DMS53 (cell line): ENCODE measurements at regions not wholly inside any gene's neighbourhood (a gene's known extent, or its start where the extent isn't known, plus 50 kb on each side); places are given as distances from the start of the nearest gene placed in this dataset.
"Not testable (repeated sequence)": the region's sequence is repeated elsewhere in the genome, so short reads cannot be mapped to it uniquely, and the experiment has no call there.

Experiments
- DNase-seq: peaks from one replicate; lab custom pipeline; 2025; lab: John Stamatoyannopoulos, UW

DNA sequence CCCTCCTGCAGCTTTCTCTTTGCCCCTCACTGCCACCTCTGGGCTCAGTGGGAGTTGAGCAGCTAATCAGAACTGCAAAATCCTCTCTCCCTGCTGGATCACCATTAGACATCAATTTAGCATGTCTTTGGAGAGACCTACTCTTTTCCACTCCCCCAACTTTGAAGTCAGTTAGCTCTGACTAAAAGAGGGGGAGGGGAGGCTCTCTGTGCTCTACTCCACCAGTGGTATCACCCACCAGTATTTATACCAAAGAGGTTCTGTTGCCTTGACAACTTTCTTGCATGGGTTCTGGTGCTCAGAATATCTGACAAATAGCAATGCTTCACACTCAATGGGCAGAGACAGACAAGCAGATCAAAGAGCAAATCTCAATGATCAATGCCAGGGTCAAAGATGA, 146.2 kb upstream of the ROPN1 start:
- DNase-seq, result no peak

DNA sequence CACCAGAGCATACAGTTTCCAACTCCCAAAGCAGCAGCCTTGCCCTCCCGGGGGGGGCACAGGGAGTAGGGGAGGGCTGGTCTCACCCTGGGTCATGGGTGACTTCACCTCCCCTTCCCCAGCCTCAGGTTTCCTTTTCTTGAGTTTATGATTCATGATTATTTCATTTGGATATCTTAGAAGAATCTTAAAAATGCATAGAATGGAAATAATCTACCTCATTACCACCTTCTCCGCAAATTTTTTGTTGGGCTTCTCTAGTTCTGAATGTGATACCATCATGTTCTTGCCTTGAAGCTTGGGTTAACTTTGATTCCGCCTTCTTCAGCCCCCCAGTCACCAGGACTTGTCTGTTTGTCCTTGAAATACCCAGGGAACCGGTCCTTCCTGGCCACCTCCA, 148.8 kb upstream of the ROPN1 start:
- DNase-seq, result no peak

DNA sequence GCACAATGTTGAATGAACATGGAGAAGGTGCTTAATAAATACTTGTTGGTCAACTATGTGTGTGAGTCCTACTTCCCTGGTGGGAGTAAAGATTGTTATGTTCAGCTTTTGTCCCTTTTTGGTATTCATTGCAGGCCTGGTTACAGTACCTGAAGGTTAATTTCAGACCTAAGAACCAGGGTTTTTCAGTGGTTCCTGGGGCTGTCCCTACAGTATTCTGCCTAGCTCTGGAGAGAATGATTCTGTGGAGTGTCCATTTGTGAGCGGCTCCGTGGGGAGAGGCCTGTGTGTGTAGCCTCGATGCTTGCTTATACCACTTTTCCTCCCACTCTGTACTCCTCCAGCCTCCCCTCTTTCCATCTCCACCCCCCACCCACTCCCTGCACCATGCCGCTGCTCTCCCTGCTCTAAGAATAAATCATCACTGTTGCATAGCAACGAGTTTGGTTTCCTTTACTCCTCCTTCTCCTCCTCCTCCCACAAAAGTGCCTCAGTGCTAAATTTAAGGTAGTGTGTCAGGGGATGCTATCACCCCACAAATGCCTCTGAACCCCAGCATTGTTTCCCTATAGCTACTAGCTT, 150.6 kb upstream of the ROPN1 start:
- DNase-seq, result no peak

DNA sequence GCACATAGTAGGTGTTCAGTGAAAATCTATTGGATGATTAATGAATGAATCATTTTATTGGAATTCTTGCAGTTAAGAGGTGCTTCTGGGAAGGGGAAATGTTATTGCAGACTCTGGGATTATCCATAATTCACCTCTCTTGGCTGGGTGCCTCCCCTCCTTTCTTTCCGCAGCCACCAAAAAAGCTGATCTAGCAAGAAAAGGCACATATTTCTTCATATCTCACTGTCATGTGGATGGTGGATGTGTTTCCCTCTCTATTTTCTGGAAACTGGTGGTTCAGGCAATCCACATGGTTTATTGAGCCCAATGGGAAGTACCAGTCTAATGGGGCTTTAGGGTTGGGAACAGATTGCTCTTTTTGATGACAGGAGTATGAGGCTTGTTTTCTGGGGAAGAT, 151.1 kb upstream of the ROPN1 start:
- no peak for DNase-seq

DNA sequence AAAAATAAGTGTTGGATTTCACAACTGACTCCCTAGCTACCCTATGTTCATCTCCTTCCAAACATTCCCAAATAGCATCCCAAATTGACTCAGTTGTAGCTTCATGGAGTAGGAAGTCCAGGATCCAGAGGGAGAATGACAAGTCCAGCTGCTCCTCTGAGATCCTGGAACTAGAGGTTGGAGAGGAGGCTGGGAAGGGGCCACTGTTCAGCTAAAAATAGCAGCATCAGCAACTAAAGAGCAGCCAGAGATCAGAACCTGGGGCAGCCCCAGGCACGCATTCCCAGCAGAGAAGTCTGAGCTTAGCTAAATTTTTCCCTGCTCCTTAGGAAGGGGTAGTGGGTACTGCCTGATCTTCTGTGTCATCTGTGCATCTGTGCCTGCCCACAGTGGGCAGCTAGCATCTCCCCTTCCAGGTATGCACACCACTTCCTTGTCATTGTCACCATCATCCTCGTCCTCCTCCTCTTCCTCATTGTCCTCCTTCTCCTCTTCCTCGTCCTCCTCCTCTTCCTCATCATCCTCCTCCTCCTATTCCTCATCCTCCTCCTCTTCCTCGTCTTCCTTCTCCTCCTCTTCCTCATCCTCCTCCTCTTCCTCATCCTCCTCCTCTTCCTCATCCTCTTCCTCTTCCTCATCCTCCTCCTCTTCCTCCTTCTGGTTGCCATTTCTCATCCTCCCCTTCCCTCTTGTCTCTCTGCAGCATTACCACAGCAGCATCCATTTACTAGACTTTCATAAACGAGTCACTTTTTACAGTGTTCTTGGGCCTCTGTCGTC, 152.3 kb upstream of the ROPN1 start:
- no peak for DNase-seq

DNA sequence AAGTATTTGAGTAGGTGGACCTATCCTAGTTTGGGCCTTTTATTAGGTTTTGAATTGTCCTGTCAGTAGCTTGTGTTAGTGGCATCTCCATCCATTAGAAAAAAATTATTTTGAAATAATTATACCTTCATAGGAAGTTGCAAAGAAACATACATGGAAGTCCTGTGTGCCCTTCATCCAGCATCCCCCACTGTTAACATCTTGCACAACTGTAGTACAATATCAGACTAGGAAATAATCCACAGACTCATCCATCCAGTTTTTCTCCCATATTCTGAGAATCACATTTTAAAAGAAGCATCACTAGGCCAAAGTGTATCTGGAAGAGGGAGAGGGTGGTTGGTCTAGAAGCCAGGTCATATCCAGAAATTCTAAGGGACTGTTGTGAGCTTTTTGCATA, 155.5 kb upstream of the ROPN1 start:
- DNase-seq, result no peak

DNA sequence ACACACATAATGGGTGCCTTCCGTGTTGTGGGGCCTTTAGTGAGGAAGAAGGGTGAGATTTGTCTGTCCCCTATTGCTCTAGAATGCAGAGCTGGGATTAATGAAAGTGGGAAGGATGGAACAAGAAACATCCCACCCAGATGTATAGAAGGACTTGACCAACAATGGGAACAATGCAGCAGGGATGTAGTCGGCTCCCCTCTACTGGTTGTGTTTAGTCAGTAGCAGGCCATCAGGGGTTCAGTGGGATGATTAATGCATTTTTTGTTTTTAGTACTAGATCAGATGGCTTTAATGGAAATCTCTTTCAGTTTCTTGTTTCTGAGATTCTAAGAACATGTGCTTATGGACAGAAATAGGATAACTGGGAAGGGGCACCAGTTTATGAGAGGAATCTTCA, 156.0 kb upstream of the ROPN1 start:
- DNase-seq, result no peak

DNA sequence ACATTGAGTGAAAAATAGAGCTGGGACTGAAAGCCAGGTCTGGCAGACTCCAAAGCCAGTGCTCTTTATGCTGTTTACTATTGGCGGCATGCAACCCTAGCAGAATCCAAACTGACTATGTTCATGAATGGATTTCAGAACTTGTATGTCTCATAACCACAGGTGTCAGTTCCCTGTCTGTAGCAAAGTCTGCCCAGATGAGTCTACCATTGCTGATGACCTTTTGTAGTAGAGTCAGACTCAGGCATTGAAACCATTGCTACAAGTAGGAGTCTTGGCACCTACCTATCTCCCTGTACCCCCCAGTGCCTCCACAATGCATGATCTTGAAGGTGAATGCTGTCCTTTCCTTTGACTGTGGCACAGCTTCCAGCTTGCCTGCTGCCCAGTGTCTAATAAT, 157.2 kb upstream of the ROPN1 start:
- no peak for DNase-seq

DNA sequence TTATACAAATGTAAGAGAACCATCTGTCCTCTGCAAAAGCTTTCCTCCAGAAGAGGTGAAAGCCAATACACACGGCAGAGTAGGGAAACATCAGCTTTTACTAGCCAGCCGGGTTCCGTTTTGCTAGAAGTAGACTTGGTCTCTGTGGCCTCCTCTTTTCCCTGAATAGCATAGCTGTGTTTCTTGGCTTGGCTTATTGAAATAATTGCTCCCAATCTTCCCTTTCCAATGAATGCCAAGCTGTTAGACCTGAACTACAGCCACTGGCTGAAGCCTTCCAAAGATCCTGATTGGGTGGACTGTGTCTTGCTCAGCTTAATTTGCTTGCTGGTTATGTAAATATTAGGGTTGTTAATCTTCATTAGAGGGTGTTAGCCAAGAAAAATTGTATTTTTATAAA, 157.8 kb upstream of the ROPN1 start:
- DNase-seq, result no peak

DNA sequence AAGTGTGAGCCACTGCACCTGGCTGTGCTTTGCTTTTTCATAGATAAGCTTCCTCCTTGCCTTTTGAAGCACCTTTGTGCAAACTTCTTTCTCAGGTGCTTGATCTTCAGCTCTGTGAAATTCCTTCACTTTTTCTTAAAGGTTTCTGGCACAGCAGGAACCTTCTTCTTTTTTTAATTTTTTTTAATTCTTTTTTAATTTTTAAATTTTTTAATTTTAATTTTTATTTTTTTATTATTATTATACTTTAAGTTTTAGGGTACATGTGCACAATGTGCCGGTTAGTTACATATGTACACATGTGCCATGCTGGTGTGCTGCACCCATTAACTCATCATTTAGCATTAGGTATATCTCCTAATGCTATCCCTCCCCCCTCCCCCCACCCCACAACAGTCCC, 161.0 kb upstream of the ROPN1 start:
- DNase-seq, result not testable (repeated sequence)

DNA sequence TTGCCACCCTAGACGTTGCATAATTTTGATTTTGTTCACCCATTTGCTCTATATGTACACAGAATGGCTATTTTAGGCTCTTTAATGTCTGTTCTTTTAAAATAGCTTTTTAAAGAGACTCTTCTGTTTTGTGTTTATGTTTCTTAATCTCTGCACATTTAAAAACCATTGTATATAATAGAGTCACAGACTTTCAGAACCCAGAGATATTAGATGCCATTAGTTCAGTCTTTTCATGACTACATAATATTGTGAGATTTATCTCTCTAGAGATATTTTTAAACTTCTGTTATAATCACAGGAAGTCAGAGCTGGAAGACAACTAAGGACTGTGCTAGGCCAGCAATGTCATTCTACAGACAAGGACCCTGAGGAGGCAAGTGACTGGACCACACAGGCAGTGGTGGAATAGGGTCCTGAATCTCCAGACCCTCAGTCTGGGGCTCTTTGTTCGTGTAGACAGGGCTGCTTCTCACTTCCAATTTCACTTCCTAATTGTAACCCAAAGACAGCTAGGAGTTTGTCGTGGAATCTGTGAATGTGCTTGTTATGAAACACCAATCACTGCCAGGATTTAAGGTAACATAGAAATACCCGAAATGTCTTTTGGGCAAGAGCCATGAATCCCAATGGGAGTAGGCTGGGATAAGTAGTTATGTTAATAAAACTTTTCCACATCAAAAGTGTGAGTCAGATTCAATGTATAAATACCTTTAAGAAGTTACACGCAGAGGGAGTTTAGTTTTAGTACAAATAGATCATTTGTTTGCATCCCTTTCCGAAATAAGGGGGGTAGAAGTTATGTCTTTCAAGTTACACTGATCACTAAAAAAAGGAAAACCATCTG, 165.2 kb upstream of the ROPN1 start:
- no peak for DNase-seq

DNA sequence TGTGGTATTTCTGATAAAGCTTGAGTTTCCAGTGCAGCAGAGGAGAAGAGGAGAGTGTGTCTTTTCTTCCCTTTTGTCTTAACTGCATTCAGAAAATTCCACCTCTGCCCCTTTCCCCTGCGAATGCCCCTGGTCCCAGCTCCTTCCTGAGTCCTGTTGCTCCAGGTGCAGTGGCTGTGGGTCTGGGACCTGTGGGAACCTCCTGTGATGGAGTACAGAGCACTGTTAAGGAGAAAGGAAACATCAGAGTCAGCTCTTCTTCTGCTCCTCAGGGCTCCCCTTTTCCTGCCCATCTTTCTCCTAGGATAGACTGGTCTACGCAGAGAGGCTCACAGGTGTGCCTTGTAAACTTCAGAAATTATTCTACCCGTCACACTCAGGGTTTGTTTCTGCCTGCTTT, 165.8 kb upstream of the ROPN1 start:
- no peak for DNase-seq

DNA sequence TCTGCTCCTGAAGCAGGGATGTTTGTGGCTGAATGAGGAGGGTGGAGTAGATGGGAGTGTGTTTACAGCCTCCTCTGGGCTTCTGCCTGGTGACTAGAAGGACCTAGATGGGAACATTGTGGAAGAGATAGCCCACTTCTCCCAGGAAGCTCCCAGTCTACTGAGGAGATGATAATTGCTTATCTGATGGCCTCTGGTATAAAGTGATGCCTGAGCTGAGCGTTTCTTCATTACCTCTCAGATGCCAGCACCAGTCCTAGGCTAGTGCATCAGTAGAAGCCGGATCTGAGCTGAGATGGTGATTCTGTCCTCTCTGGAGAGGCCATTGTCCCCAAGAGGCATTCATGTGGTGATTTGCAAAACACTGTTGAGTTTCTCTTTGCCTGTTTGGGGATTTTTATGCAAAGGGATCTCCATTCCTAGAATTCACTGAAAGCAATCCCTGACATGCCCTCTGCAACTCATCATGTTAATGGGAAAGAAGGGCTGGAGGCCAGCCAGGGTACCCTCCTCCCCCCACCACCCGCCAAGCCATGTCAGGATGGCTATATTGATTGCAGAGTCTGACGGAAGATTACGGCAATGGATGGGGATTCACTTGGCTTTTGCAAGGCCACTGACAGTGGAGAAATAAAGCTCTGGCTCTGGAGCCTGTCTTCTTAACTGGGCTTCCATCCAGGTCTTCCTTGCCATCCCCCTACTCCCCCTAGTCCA, 166.4 kb upstream of the ROPN1 start:
- DNase-seq, result no peak

DNA sequence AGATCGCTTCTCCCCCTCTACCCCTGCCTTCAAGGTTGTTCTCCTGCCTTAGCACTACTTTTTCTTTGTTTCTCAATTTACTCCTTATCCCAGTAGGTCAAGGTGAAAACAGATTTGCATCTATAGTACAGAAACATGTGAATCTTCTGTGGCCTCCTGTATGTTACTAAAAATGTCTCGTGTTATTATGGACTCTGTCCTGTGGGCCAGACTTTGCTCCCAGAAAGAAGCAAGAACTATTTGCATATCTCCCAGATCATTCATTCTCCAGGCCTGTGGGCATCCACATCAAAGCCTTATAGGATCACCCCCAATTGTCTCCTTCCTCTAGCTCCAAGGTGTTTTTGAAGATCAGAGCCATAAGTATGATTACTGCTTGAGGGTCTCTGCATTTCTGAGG, 169.5 kb upstream of the ROPN1 start:
- DNase-seq, result no peak

DNA sequence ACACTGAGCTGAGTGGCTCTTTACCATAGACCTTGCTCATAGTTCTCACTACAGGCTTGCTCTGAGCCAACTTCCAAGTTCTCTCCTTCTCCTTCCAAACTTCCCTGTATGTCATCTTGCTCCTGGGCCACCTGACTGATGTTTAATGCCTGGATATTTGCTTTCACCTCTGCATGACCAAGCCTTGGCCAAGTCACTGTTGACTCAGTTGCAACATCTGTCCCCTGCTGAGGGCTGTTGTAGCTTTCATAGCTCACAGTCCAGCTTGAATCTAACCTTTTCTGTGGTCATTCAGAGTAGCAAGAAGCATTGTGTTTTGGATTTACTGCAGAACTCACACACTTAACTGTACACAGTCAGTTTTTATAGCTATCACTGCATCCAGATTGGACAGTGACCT, 171.8 kb upstream of the ROPN1 start:
- peak; percentile 29 for DNase-seq

DNA sequence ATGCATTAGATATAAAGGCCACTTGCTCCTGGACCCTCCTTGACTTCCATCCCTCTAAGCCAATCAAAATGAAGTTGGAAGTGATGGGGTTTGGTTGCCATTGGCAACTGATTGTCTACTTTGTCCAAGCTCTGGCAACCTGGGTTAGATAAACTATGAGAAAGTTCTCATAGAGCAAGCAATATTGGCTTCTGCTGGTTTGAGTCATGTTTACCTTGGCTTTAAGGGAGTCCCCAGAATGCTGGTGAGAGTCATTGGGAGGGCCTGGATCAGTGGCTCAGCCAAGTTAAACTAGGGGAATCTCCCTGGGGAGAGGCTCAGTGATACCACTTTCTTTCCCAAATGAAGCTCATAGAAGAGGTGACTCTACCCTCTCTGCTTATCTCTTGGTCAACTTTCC, 176.3 kb upstream of the ROPN1 start:
- DNase-seq, result peak; percentile 8

DNA sequence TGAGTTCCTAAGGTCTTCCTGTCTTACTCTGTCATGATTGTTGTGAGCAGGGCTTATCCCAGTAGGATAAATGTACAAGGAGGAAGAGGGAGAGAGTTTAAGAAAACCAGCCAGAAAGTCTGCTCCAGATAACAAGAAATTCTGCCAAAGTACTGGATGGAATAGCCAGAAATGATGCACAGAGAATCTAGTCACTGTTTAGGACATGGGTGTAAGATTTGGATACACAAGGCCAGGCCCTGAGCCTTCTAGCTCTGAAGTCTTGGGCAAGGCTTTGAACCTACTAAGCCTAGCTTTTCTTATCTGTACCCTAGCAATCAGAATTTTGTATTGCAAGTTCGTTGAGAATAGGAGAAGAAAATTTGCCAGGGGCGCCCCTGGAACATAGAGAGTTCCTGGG, 180.4 kb upstream of the ROPN1 start:
- no peak for DNase-seq

DNA sequence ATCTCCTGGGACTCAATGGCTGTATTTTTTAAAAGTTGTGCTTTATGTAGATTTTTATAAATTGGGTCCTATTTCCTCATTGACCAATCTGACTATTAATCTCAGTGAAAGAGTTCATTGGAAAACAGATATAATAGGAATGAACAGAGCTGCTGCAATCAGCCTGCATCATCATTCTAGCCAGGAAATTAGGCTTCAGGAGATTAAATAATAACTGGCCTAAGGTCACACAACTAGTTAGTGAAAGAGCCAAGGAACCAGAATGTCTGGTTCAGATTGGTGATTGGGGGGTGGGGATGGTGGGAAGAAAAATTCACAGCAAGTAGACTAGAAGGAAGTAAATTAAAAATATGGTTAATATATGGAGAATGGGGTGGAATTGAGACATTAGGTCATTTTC, 180.9 kb upstream of the ROPN1 start:
- DNase-seq, result peak; percentile 16

DNA sequence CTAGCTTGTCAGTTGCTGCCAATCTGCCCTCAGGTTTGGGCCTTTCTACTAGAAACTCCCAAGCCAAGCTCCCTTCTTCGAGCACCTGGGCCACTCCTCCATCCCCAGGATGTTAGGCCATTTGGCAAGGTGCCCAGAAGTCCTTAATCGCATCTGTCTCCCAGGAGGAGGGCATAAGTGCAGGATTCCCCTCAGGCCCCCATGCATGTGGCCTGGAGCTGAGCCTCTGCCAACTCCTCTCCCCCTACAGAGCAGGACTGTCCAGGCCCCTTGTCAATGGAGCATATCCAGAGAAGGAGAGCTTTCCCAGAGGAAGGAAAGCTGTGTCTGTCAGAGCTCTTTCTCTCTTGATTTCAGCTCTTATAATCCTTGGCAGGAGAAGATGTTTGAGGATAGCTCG, 182.6 kb upstream of the ROPN1 start:
- peak; percentile 93 for DNase-seq

DNA sequence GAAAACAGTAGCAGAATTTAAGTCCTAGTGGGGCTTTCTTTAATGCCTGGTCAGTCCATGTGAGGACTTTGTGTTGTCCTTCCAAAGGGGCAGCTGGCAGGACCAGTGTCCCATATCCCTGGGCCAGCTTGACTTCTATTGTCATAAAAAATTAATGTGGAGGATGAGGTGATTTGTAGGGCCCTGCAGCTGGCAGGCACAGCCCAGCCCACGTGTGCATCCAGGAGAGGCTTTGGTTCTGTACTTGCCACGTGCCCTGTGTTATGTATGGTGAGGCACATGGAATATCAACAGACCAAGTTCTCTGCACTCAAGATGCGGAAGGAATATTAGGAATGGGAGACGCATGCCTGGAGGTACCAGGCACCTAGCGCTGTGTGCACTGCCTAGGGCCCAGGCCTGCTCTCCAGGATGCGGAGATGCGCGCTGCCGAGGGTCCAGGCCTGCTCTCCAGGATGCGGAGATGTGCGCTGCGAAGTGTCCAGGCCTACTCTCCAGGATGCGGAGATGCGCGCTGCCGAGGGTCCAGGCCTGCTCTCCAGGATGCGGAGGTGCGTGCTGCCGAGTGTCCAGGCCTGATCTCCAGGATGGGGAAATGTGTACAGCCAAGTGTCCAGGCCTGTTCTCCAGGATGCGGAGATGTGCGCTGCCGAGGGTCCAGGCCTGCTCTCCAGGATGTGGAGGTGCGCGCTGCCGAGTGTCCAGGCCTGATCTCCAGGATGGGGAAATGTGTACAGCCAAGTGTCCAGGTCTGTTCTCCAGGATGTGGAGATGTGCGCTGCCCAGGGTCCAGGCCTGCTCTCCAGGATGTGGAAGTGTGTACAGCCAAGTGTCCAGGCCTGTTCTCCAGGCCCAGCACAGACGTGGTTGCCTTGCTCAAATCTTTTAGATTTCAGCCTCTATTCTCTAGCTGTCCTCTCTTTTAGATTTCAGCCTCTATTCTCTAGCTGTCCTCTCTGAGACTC, 183.3 kb upstream of the ROPN1 start:
- DNase-seq, result peak; percentile 75

DNA sequence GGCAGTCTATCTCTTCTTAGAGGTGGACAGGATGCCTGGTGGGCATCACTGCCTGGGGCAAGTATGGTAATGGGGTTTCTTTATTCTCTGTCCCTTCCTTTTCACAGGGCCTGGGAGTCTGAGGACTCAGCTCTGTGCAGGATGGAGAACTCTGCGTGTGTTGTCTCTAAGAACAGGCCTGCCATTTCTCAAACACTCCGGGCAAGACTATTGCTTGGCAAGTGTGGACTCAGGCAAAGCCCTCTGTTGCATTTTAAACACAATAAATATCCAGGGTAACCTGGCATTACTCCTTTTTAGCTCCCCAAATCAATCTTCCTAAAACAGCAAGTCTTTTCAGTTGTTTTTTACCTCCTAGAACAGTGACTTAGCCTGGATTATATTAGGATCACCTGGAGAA, 185.1 kb upstream of the ROPN1 start:
- DNase-seq, result no peak
